Lower leg skin (tissue), 3 donors: ENCODE measurements at regions not wholly inside any gene's neighbourhood (a gene's known extent, or its start where the extent isn't known, plus 50 kb on each side); places are given as distances from the start of the nearest gene placed in this dataset.

Source experiments
- POLR2A ChIP-seq, 2 donors: fragments of 450-650 bp; IDR thresholded peaks; one replicate each; pipeline ENCODE4 v1.6.1; 2016 to 2017; ENCODE audit warnings: antibody characterized with exemption in 2 of 2, mild to moderate bottlenecking in 1 of 2, moderate library complexity in 1 of 2
- TF ChIP-seq, protein P1 (sequence below), 3 donors: fragments of 450-650 bp; IDR thresholded peaks; one replicate each; pipeline ENCODE4 v1.5.1; 2016; ENCODE audit warnings: antibody characterized with exemption in 3 of 3, mild to moderate bottlenecking in 3 of 3, moderate library complexity in 2 of 3

DNA sequence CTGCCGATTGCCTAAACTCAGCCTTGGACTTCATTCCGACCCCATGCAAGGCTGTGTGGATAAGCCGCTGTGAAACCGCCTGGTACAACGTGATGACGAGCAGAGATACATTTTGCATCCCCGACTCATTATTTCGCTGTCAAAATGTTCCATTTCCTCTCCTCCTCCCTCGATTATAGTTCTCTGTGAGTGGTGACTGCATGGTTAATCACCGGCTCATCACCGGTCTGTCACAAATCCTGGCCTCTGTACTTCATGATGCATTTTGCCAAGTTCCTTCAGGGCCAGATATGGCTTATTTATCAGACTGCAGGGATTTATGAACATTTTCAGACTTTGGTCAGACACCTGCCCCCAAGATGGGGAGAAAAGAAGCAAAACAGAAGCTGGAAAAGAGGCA, 461.6 kb upstream of the DPP6 start:
- TF ChIP-seq, protein P1, sequence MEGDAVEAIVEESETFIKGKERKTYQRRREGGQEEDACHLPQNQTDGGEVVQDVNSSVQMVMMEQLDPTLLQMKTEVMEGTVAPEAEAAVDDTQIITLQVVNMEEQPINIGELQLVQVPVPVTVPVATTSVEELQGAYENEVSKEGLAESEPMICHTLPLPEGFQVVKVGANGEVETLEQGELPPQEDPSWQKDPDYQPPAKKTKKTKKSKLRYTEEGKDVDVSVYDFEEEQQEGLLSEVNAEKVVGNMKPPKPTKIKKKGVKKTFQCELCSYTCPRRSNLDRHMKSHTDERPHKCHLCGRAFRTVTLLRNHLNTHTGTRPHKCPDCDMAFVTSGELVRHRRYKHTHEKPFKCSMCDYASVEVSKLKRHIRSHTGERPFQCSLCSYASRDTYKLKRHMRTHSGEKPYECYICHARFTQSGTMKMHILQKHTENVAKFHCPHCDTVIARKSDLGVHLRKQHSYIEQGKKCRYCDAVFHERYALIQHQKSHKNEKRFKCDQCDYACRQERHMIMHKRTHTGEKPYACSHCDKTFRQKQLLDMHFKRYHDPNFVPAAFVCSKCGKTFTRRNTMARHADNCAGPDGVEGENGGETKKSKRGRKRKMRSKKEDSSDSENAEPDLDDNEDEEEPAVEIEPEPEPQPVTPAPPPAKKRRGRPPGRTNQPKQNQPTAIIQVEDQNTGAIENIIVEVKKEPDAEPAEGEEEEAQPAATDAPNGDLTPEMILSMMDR (IDR thresholded peaks at IDR 0.05), result no peak
- TF ChIP-seq POLR2A (IDR thresholded peaks at IDR 0.05), result no peak
